Lung microvascular endothelial cell (primary cell): ENCODE measurements at regions not wholly inside any gene's neighbourhood (a gene's known extent, or its start where the extent isn't known, plus 50 kb on each side); places are given as distances from the start of the nearest gene placed in this dataset.
"Not testable (repeated sequence)": the region's sequence is repeated elsewhere in the genome, so short reads cannot be mapped to it uniquely, and the experiment has no call there.

Source experiments
- DNase-seq, 2 donors: peaks; one replicate each; pipeline versions ENCODE4 v3.0.0 to v3.0.0-alpha.2; 2010; ENCODE audit warnings: low read depth in 2 of 2

GRCh38 chr11:41519696-41520095 is 60.2 kb upstream of the LRRC4C start:
- DNase-seq: no peak

DNA sequence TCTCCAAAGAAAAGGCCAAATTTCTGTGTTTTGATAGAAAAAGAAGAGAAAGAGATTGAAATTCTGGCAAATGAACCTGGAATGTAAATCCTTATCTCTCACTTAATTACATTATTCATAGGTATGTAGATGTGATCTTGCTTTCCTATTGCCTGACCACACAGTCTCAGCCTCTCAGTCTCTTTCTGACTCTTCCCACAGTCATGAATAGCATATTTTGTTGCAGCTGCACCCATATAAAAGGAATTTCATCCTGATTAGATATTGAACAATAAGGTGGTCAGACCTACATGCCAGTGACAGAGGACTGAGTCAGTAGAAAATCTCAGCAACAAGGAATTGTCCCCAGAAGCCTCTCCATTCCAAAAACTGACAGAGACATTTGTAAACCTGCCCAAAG is 62.9 kb upstream of the LRRC4C start:
- no peak for DNase-seq

DNA sequence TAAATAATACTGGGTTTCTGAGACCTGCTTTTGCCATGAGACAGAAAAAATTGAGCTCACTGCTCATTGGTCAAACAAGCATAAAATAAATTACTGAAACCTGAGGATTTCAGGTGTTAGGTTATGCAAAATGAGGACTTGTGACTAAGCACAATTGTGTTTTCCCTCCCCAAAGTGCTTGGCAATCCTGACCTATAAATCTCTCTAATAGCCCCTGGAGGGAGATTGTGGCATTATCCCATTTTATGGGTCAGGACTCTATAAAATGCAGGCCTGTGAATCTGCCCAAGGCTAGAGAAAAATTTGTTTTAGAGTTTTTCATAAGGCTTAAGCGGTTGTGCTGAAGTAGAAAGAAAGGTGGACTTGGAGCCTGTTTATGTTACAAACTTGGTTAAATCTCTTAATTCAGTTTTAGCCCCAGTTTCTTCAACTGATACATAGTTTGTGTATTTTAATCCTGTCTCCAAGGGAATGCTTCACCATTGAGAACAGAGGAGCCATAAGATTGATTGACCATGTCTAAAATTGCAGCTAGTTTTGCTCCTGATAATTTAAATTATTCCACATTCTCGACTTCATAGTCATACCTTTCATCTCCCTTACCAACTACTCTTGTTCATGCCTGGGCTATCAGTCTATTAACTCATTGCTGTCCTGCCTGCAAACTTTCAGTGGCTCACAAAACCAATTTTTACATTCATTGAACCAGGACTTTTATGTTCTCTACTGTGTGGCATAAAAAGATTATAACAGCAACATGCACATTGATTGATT is 63.6 kb upstream of the LRRC4C start:
- DNase-seq: no peak

GRCh38 chr11:41527530-41527929 is 68.1 kb upstream of the LRRC4C start:
- DNase-seq: no peak

DNA sequence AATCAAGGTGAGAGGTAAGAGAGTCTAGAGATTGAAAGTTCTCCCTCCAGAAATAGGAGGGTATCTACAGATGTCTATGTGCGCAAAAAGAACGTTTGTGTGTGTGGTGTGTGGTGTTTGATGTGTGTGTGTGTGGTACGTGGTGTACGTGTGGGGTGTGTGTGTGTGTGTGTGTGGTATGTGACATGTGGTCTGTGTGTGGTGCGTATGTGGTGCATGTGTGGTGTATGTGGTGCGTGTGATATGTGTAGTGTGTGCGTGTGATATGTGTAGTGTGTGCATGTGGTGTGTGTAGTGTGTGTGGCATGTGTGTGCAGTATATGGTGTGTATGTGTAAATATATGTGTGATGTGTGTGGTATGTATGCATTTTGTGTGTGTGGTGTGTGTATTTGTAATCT is 73.0 kb upstream of the LRRC4C start:
- no peak for DNase-seq

GRCh38 chr11:41533761-41534160 is 74.3 kb upstream of the LRRC4C start:
- no peak for DNase-seq

DNA sequence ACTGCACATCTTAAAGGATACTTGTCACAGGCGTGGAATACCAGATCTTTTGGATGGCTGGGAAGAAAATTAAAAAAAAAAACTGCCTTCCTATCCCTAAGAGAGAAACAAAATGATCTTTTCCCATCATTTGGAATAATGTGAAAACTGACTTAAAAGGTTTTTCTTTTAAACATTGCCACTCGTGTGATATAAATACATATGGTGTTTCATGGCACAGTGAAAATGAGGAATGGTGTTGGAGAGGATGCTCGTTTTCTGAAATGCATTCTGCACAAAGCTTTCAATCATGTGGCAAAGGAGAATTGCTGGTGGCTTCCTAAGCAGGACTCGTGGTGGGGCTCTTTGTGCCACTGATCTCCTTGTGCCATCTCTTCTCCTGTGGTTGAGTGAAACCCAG is 74.9 kb upstream of the LRRC4C start:
- DNase-seq: no peak

GRCh38 chr11:41534861-41535260 is 75.4 kb upstream of the LRRC4C start:
- no peak for DNase-seq

DNA sequence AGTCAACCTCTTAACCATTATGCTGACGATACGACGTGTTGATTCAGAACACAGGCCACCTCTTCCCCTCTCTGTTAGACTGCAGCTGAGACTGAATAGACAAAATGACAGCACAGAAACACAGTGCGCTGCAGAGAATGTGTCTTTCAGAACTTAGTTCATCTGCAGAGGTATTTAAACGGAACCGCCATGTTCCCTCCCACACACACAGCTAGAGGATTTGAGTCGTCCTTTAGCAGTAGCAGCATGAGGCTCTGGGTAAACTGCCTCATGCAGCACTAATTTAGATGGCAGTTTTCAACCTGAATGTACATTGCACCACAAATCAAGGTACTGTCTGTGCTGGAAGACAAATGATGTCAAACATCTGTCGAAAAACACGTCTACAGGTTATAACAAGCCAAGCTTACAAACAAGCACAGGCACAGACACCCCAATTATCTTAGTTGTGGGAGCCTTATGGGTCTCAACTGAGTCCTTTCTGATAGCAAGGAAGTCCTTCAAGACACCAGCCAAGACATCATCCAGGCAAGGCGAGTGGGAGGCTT is 76.6 kb upstream of the LRRC4C start:
- DNase-seq: no peak

DNA sequence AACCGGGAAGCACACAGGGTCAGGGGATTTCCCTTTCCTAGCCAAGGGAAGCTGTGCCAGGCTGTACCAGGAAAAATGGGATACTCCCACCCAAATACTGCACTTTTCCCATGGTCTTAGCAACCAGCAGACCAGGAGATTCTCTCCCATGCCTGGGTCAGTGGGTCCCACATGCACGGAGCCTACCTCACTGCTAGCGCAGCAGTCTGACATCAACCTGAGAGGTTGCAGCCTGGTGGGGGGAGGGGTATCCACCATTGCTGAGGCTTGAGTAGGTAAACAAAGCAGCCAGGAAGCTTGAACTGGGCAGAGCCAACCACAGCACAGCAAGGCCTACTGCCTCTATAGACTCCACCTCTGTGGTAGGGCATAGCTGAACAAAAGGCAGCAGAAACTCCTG is 85.5 kb upstream of the LRRC4C start:
- not testable (repeated sequence) for DNase-seq

DNA sequence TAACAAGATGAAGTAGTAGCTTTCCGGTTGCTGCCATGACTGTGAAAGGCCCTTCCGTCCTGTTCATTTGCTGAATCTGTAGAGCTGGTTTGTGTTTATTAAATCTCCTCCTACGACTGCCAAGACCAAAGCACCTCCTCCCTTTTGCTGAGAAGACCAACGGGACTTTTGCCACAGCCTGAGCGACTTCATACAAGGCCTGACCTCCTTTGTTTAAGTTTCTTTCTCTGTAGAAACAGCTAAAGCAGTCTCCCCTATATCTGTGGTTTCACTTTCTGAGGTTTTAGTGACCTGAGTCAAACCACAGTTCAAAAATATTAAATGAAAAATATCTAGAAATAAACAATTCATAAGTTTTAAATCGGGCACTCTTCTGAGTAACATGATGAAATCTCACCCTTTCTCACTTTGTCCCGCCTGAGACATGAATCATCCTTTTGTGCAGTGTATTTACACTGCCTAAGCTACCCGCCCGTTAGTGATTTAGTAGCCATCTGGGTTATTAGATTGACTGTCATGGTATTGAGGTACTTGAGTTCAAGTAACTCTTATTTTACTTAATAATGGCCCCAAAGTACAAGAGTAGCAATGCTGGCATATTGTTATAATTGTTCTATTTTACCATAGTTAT is 119.1 kb upstream of the LRRC4C start:
- no peak for DNase-seq

- DNase-seq: no peak
Observed at GRCh38 chr11:41579546-41579945, 120.1 kb upstream of the LRRC4C start.

- no peak for DNase-seq
Observed at GRCh38 chr11:41609511-41609910, 150.1 kb upstream of the LRRC4C start.

GRCh38 chr11:41612415-41612814 is 153.0 kb upstream of the LRRC4C start:
- DNase-seq: no peak

DNA sequence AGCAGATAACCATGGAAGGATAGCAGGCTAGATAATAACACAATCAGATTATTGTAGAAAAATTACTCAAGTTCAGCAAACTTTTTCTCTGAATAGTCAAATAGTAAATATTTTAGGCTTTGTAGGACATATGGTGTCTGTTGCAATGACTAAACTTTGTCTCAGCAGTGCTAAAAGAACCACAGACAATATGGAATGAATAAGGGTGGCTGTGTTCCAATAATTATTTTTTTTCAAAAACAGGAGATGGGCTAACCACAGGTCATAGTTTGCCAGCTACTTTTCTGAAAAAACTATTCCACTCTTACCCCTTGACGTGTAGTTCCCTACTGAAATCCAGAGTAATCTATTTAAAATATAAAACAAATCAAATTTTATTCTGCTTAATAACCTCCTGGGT is 153.9 kb upstream of the LRRC4C start:
- no peak for DNase-seq

DNA sequence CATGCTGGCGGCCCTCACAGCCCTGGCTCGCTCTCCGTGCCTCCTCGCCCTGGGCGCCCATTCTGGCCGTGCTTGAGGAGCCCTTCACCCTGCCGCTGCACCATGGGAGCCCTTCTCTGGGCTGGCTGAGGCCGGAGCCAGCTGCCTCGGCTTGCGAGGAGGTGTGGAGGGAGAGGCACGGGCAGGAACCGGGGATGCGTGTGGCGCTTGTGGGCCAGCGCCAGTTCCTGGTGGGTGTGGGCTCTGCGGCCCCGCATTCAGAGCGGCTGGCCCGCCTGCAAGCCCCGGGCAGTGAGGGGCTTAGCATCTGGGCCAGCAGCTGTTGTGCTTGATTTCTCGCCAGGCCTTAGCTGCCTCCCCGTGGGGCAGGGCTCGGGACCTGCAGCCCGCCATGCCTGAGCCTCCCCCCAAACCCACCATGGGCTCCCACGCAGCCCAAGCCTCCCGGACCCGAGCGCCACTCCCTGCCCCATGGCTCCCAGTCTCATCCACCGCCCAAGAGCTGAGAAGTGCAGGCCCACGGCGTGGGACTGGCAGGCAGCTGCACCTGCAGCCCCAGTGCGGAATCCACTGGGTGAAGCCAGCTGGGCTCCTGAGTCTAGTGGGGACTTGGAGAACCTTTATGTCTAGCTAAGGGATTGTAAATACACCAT is 163.4 kb upstream of the LRRC4C start:
- no peak for DNase-seq

GRCh38 chr11:41659985-41660384 is 200.5 kb upstream of the LRRC4C start:
- DNase-seq: no peak

DNA sequence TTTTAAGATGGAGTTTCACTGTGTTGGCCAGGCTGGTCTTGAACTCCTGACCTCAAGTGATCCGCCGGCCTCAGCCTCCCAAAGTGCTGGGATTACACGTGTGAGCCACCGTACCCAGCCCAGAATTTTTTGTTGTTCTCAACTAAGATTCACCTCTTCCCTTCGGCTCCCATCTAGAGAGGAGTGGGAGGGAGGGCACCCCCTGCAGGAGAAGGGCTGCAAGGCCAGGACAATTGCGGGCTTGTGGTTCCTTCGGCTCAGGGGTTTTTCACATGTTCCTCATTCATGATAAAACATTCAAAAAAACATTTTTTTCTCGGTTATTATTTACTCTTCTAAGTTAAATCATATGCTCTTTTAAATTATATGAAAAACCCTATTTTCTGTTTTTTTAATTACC is 201.1 kb upstream of the LRRC4C start:
- no peak for DNase-seq

GRCh38 chr11:41665441-41666360 is 206.2 kb upstream of the LRRC4C start:
- DNase-seq: no peak

GRCh38 chr11:41666951-41667653 is 207.7 kb upstream of the LRRC4C start:
- no peak for DNase-seq

DNA sequence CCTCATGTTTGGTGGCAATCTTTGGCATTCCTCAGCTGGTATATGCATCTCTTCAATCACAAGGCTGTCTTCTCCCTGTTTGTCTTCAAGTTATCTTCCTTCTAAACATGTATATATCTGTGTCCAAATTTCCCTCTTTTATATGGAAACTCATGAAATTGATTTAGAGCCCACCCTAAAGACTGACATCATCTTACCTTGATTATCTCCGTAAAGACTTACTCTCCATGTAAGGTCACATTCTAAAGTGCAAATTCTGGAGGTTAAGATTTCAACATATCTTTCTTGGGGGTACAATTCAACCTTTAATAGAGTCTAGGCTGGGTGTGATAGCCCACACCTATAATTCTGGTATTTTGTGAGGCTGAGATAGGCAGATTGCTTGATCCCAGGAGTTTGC is 215.8 kb upstream of the LRRC4C start:
- DNase-seq: no peak
